Naive thymus-derived CD4-positive, alpha-beta T cell (primary cell): ENCODE measurements at regions not wholly inside any gene's neighbourhood (a gene's known extent, or its start where the extent isn't known, plus 50 kb on each side); places are given as distances from the start of the nearest gene placed in this dataset.

Source experiments
- ATAC-seq: fragments of 150-1000 bp; cut with Tn5 transposase; 2 replicates; pipeline ENCODE4 v1.10.0; 2021; ENCODE audit warnings: mild to moderate bottlenecking, moderate library complexity
- CTCF ChIA-PET: fragments of 350-600 bp; sonication (Branson Sonifier 250); formaldehyde crosslinking; loops from one replicate; lab custom pipeline; 2021; ENCODE audit warnings: antibody characterized with exemption; lab: Charles Lee
- POLR2A ChIA-PET: fragments of 350-600 bp; sonication (Branson Sonifier 250); formaldehyde crosslinking; loops from one replicate; lab custom pipeline; 2021; ENCODE audit warnings: antibody characterized with exemption, inconsistent platforms; lab: Charles Lee
- DNase-seq, 9 donors: peaks; one replicate each; pipeline versions ENCODE4 v3.0.0 to v3.0.0-alpha.2; 2020 to 2022; ENCODE audit warnings: mixed read lengths in 1 of 9
- H3K27ac ChIP-seq: one replicate; pipeline ENCODE4 v1.7.0; 2013; ENCODE audit warnings: mild to moderate bottlenecking, low read depth, low read length, moderate library complexity
- H3K27me3 ChIP-seq, 2 donors: one replicate each; pipeline ENCODE4 v1.7.0; 2013; ENCODE audit warnings: low read length in 2 of 2, mild to moderate bottlenecking in 2 of 2, moderate library complexity in 2 of 2; ENCODE audit not compliant: control insufficient read depth in 2 of 2, insufficient read depth in 2 of 2
- H3K36me3 ChIP-seq, 3 experiments: 1 replicate in 2 of 3; 2 replicates in 1 of 3; pipeline ENCODE4 v1.7.0; 2013; ENCODE audit warnings: low read length in 3 of 3, mild to moderate bottlenecking in 3 of 3, moderate library complexity in 1 of 3; ENCODE audit not compliant: insufficient read depth in 3 of 3, control insufficient read depth in 2 of 3
- H3K4me1 ChIP-seq, 2 donors: one replicate each; pipeline ENCODE4 v1.7.0; 2013; ENCODE audit warnings: low read length in 2 of 2, mild to moderate bottlenecking in 2 of 2, moderate library complexity in 1 of 2; ENCODE audit not compliant: control insufficient read depth in 2 of 2, insufficient read depth in 2 of 2
- H3K4me3 ChIP-seq: 2 replicates; pipeline ENCODE4 v1.7.0; 2013; ENCODE audit warnings: mild to moderate bottlenecking, low read length
- H3K9me3 ChIP-seq, 3 experiments: 1 replicate in 2 of 3; 2 replicates in 1 of 3; pipeline ENCODE4 v1.7.0; 2013; ENCODE audit warnings: low read length in 3 of 3; ENCODE audit not compliant: control insufficient read depth in 2 of 3
- H3K27ac Mint-ChIP-seq, 9 donors: one replicate each; pipeline ENCODE4 v1.8.0; 2020 to 2022; ENCODE audit warnings: mixed read lengths in 9 of 9, mild to moderate bottlenecking in 8 of 9, moderate library complexity in 5 of 9, inconsistent platforms in 2 of 9
- H3K27me3 Mint-ChIP-seq, 5 donors: one replicate each; pipeline ENCODE4 v1.8.0; 2021 to 2022; ENCODE audit warnings: mixed read lengths in 5 of 5, mild to moderate bottlenecking in 1 of 5
- H3K36me3 Mint-ChIP-seq, 5 donors: one replicate each; pipeline ENCODE4 v1.8.0; 2020 to 2022; ENCODE audit warnings: mixed read lengths in 5 of 5, mild to moderate bottlenecking in 3 of 5, inconsistent platforms in 1 of 5
- H3K4me1 Mint-ChIP-seq, 7 donors: one replicate each; pipeline ENCODE4 v1.8.0; 2020 to 2022; ENCODE audit warnings: mixed read lengths in 7 of 7, mild to moderate bottlenecking in 3 of 7, inconsistent platforms in 1 of 7
- H3K4me3 Mint-ChIP-seq, 10 donors: one replicate each; pipeline ENCODE4 v1.8.0; 2020 to 2022; ENCODE audit warnings: mild to moderate bottlenecking in 10 of 10, mixed read lengths in 10 of 10, moderate library complexity in 6 of 10, inconsistent platforms in 2 of 10
- H3K9me3 Mint-ChIP-seq, 11 donors: one replicate each; pipeline ENCODE4 v1.8.0; 2020 to 2022; ENCODE audit warnings: mixed read lengths in 11 of 11, mild to moderate bottlenecking in 4 of 11, inconsistent platforms in 1 of 11, moderate library complexity in 1 of 11
- intact Hi-C, 2 donors: fragments of 100-400 bp; cut with micrococcal nuclease; formaldehyde crosslinking; loops; one replicate each; pipeline ENCODE4 v1.15.1; 2023

- H3K4me3 ChIP-seq, result no peak overlapping the region
- no peak overlapping the region for H3K27ac Mint-ChIP-seq
- H3K4me1 ChIP-seq, result no peaks in the 10 kb centered on the region
- no peaks in the 10 kb centered on the region for H3K4me1 Mint-ChIP-seq
- DNase-seq (no peak), ATAC-seq (no peak)
- H3K27ac ChIP-seq, result no peak overlapping the region
- intact Hi-C loops, result no loop called here
- H3K4me3 Mint-ChIP-seq, result no peak overlapping the region
- no peaks in the 10 kb centered on the region for H3K36me3 ChIP-seq
- peaks cover 0 to 19% (median 5%) of the 10 kb centered on the region in 11 donors for H3K9me3 Mint-ChIP-seq
- peaks cover 0 to 11% (median 6%) of the 10 kb centered on the region in 5 donors for H3K27me3 Mint-ChIP-seq
- H3K9me3 ChIP-seq, result no peaks in the 10 kb centered on the region
- no peaks in the 10 kb centered on the region for H3K36me3 Mint-ChIP-seq
- no peaks in the 10 kb centered on the region for H3K27me3 ChIP-seq
- CTCF ChIA-PET, result no interaction called here
- POLR2A ChIA-PET, result no interaction called here
These were observed 218.0 kb upstream of the ZFHX3 start for GRCh38 chr16:73265935-73266334.

- DNase-seq (no peak), ATAC-seq (no peak)
- Mint-ChIP-seq H3K9me3 (peaks cover 0 to 19% (median 5%) of the 10 kb centered on the region in 11 donors), H3K36me3 (no peaks in the 10 kb centered on the region), H3K4me1 (no peaks in the 10 kb centered on the region), H3K27ac (no peak overlapping the region), H3K4me3 (no peak overlapping the region), H3K27me3 (peaks cover 0 to 11% (median 6%) of the 10 kb centered on the region in 5 donors)
- ChIA-PET POLR2A (no interaction called here), CTCF (no interaction called here)
- Histone ChIP-seq H3K9me3 (no peaks in the 10 kb centered on the region), H3K27ac (no peak overlapping the region), H3K4me1 (no peaks in the 10 kb centered on the region), H3K27me3 (no peaks in the 10 kb centered on the region), H3K36me3 (no peaks in the 10 kb centered on the region), H3K4me3 (no peak overlapping the region)
- intact Hi-C loops, result no loop called here
These were observed 217.4 kb upstream of the ZFHX3 start for GRCh38 chr16:73265124-73265837.

GRCh38 chr16:73262931-73263330 lies 215.0 kb upstream of the ZFHX3 start:
- Mint-ChIP-seq H3K27ac (no peak overlapping the region), H3K27me3 (peaks cover 0 to 8% (median 5%) of the 10 kb centered on the region in 5 donors), H3K9me3 (peaks cover 0 to 19% (median 5%) of the 10 kb centered on the region in 11 donors), H3K36me3 (no peaks in the 10 kb centered on the region), H3K4me3 (no peak overlapping the region), H3K4me1 (no peaks in the 10 kb centered on the region)
- CTCF ChIA-PET, result no interaction called here
- Histone ChIP-seq H3K27ac (no peak overlapping the region), H3K36me3 (no peaks in the 10 kb centered on the region), H3K9me3 (no peaks in the 10 kb centered on the region), H3K4me1 (no peaks in the 10 kb centered on the region), H3K27me3 (no peaks in the 10 kb centered on the region), H3K4me3 (no peak overlapping the region)
- intact Hi-C loops, result no loop called here
- DNase-seq (no peak), ATAC-seq (no peak)
- POLR2A ChIA-PET, result interaction anchor here (0.7 kb wide), 1 partner anchor 18 kb away, joined by 3 read pairs; no protein-coding TSS in a partner anchor

- DNase-seq, result no peak
- Mint-ChIP-seq H3K4me3 (no peak overlapping the region), H3K27me3 (peaks cover 0 to 5% (median 0%) of the 10 kb centered on the region in 5 donors), H3K27ac (no peak overlapping the region), H3K36me3 (no peaks in the 10 kb centered on the region), H3K9me3 (peaks cover 0 to 6% (median 0%) of the 10 kb centered on the region in 11 donors), H3K4me1 (no peaks in the 10 kb centered on the region)
- Histone ChIP-seq H3K27me3 (no peaks in the 10 kb centered on the region), H3K36me3 (no peaks in the 10 kb centered on the region), H3K9me3 (no peaks in the 10 kb centered on the region), H3K4me3 (no peak overlapping the region), H3K4me1 (no peaks in the 10 kb centered on the region), H3K27ac (no peak overlapping the region)
- intact Hi-C loops, result no loop called here
- no peak for ATAC-seq
- ChIA-PET POLR2A (no interaction called here), CTCF (no interaction called here)
These were observed 207.1 kb upstream of the ZFHX3 start for GRCh38 chr16:73255031-73255430.

GRCh38 chr16:73253922-73254480 lies 206.1 kb upstream of the ZFHX3 start:
- H3K9me3 Mint-ChIP-seq, result peaks cover 0 to 6% (median 0%) of the 10 kb centered on the region in 11 donors
- DNase-seq, result no peak
- no peaks in the 10 kb centered on the region for H3K4me1 ChIP-seq
- CTCF ChIA-PET, result no interaction called here
- H3K27ac Mint-ChIP-seq, result no peak overlapping the region
- no peak overlapping the region for H3K27ac ChIP-seq
- H3K4me3 Mint-ChIP-seq, result no peak overlapping the region
- ATAC-seq, result no peak
- no peaks in the 10 kb centered on the region for H3K4me1 Mint-ChIP-seq
- POLR2A ChIA-PET, result no interaction called here
- intact Hi-C loops, result no loop called here
- no peaks in the 10 kb centered on the region for H3K27me3 ChIP-seq
- H3K36me3 ChIP-seq, result no peaks in the 10 kb centered on the region
- H3K9me3 ChIP-seq, result no peaks in the 10 kb centered on the region
- no peaks in the 10 kb centered on the region for H3K36me3 Mint-ChIP-seq
- no peak overlapping the region for H3K4me3 ChIP-seq
- peaks cover 0 to 5% (median 0%) of the 10 kb centered on the region in 5 donors for H3K27me3 Mint-ChIP-seq

GRCh38 chr16:73252446-73252845 lies 204.5 kb upstream of the ZFHX3 start:
- no peak overlapping the region for H3K27ac Mint-ChIP-seq
- no peaks in the 10 kb centered on the region for H3K27me3 ChIP-seq

GRCh38 chr16:73251608-73252007 lies 203.7 kb upstream of the ZFHX3 start:
- Histone ChIP-seq H3K27ac (no peak overlapping the region), H3K9me3 (no peaks in the 10 kb centered on the region), H3K36me3 (no peaks in the 10 kb centered on the region), H3K4me1 (no peaks in the 10 kb centered on the region), H3K27me3 (no peaks in the 10 kb centered on the region), H3K4me3 (no peak overlapping the region)
- ATAC-seq, result no peak
- intact Hi-C loops, result no loop called here
- H3K27ac Mint-ChIP-seq, result no peak overlapping the region
- no peaks in the 10 kb centered on the region for H3K4me1 Mint-ChIP-seq
- peaks cover 0 to 6% (median 0%) of the 10 kb centered on the region in 11 donors for H3K9me3 Mint-ChIP-seq
- CTCF ChIA-PET, result no interaction called here
- H3K4me3 Mint-ChIP-seq, result no peak overlapping the region
- no peaks in the 10 kb centered on the region for H3K36me3 Mint-ChIP-seq
- POLR2A ChIA-PET, result no interaction called here
- no peak for DNase-seq
- peaks cover 0 to 5% (median 0%) of the 10 kb centered on the region in 5 donors for H3K27me3 Mint-ChIP-seq

More at GRCh38 chr16:73252446-73252845, 204.5 kb upstream of the ZFHX3 start:
- Histone ChIP-seq H3K36me3 (no peaks in the 10 kb centered on the region), H3K4me3 (no peak overlapping the region), H3K4me1 (no peaks in the 10 kb centered on the region), H3K27ac (no peak overlapping the region), H3K9me3 (no peaks in the 10 kb centered on the region)
- H3K27me3 Mint-ChIP-seq, result peaks cover 0 to 5% (median 0%) of the 10 kb centered on the region in 5 donors
- no peaks in the 10 kb centered on the region for H3K36me3 Mint-ChIP-seq
- peaks cover 0 to 6% (median 0%) of the 10 kb centered on the region in 11 donors for H3K9me3 Mint-ChIP-seq
- H3K4me3 Mint-ChIP-seq, result no peak overlapping the region
- ATAC-seq (no peak), DNase-seq (no peak)
- intact Hi-C loops, result no loop called here
- H3K4me1 Mint-ChIP-seq, result no peaks in the 10 kb centered on the region
- ChIA-PET POLR2A (no interaction called here), CTCF (no interaction called here)
